ENCODE measurements at regions not wholly inside any gene's neighbourhood (a gene's known extent, or its start where the extent isn't known, plus 50 kb on each side); places are given as distances from the start of the nearest gene placed in this dataset.

GRCh38 chr16:72470541-72470940 is 298.6 kb upstream of the PMFBP1 start:
- 91% methylated on average over 4 of the region's 4 CpGs; no CpG with 5 or more reads in 1 of the 2 experiments for WGBS, 2 experiments (ENCODE audit: extremely low coverage in 1 of 2, insufficient coverage in 1 of 2, insufficient read length in 1 of 2, insufficient replicate concordance in 2 of 2, low coverage in 1 of 2, low lambda C conversion rate in 2 of 2, missing lambda C conversion rate in 1 of 2)
- Histone ChIP-seq H3K27me3 (replicated peaks in 1 of 4; ENCODE audit: control insufficient read depth in 3 of 4, extremely low read depth in 1 of 4, insufficient read depth in 3 of 4, low read length in 3 of 4) (no peaks in the 10 kb centered on the region), H3K4me1 (replicated peaks in 1 of 4; ENCODE audit: control insufficient read depth in 3 of 4, insufficient read depth in 4 of 4, low read length in 3 of 4) (no peaks in the 10 kb centered on the region), H2BK15ac (ENCODE audit: low read length) (no peak overlapping the region), H2BK20ac (ENCODE audit: low read length) (no peak overlapping the region), H3K56ac (replicated peaks; ENCODE audit: insufficient read length, low read depth, low read length) (no peak overlapping the region), H4K5ac (ENCODE audit: insufficient read length, low read depth, low read length) (no peak overlapping the region), H3K4me3 (ENCODE audit: extremely low read depth in 1 of 4, insufficient read depth in 2 of 4, low read depth in 3 of 4, low read length in 4 of 4) (no peak overlapping the region), H3K79me1 (ENCODE audit: low read depth, low read length) (no peaks in the 10 kb centered on the region), H2BK12ac (ENCODE audit: low read depth, low read length) (no peak overlapping the region), H2BK5ac (ENCODE audit: low read depth, low read length) (no peak overlapping the region), H3K4ac (replicated peaks; ENCODE audit: insufficient read length, low read depth, low read length) (no peak overlapping the region), H4K20me1 (replicated peaks in 1 of 2; ENCODE audit: control insufficient read depth in 1 of 2, insufficient read depth in 2 of 2, low read length in 2 of 2) (no peaks in the 10 kb centered on the region), H2AK5ac (ENCODE audit: low read depth, low read length) (no peak overlapping the region), H3K9ac (replicated peaks in 1 of 4; ENCODE audit: extremely low read depth in 1 of 4, low read depth in 3 of 4, low read length in 3 of 4) (peak overlapping the region in 1 of 4 experiments; percentile 49; a peak in 1 of 7 replicates), H3K79me2 (ENCODE audit: control insufficient read depth in 1 of 2, insufficient read depth in 2 of 2, low read length in 2 of 2) (no peaks in the 10 kb centered on the region), H4K8ac (ENCODE audit: extremely low read depth, insufficient read depth, low read length) (no peak overlapping the region), H2BK120ac (replicated peaks; ENCODE audit: low read depth, low read length) (no peak overlapping the region), H3K23ac (ENCODE audit: insufficient read length) (no peak overlapping the region), H3K18ac (ENCODE audit: extremely low read depth, low read length) (no peak overlapping the region), H3K36me3 (ENCODE audit: control insufficient read depth in 2 of 4, insufficient read depth in 4 of 4, low read length in 3 of 4) (no peaks in the 10 kb centered on the region), H4K91ac (replicated peaks; ENCODE audit: insufficient read length, low read length) (no peak overlapping the region), H3K9me3 (ENCODE audit: insufficient read depth in 2 of 2, low read depth in 1 of 2, low read length in 1 of 2) (no peaks in the 10 kb centered on the region), H3K4me2 (ENCODE audit: insufficient read depth in 1 of 2, low read depth in 2 of 2, low read length in 2 of 2) (no peak overlapping the region), H2AFZ (ENCODE audit: low read length) (no peak overlapping the region), H3K14ac (ENCODE audit: insufficient read length) (no peak overlapping the region), H3K27ac (ENCODE audit: low read depth, low read length) (no peak overlapping the region), H3K23me2 (ENCODE audit: low read depth, low read length) (no peaks in the 10 kb centered on the region; the same call in 1 of the 2 replicates)
- CTCF ChIA-PET (ENCODE audit: partially characterized antibody), result interaction anchor here (1.4 to 1.5 kb wide), 2 partner anchors 70 to 228 kb away, joined by 4 to 5 read pairs; no protein-coding TSS in a partner anchor
- DNase-seq (ENCODE audit: low read depth in 1 of 2, low spot score in 2 of 2), result no peak
- POLR2A ChIA-PET (ENCODE audit: partially characterized antibody), result no interaction called here
- no peak for FAIRE-seq
- no peak for TF ChIP-seq TAF7 (optimal IDR thresholded peaks at IDR 0.05; ENCODE audit: borderline replicate concordance, low read depth, low read length)
- no peak for TF ChIP-seq USF2 (IDR thresholded peaks at IDR 0.05; ENCODE audit: low read length)
- no peak for TF ChIP-seq TEAD4 (IDR thresholded peaks at IDR 0.05; ENCODE audit: low read depth, low read length)
- TF ChIP-seq ASH2L (IDR thresholded peaks at IDR 0.05; ENCODE audit: low read length), result no peak
- no peak for TF ChIP-seq SIN3A (conservative IDR thresholded peaks at IDR 0.05 in 1 of 2, IDR thresholded peaks at IDR 0.05 in 1 of 2; ENCODE audit: low read depth in 1 of 2, low read length in 2 of 2)
- no peak for TF ChIP-seq NANOG (IDR thresholded peaks at IDR 0.05; ENCODE audit: insufficient read depth, low read depth, low read length, poor library complexity, severe bottlenecking)
- no peak for TF ChIP-seq SRF (IDR thresholded peaks at IDR 0.05; ENCODE audit: low read depth, low read length)
- no peak for TF ChIP-seq KDM5A (IDR thresholded peaks at IDR 0.05; ENCODE audit: low read length)
- no peak for TF ChIP-seq JUN (IDR thresholded peaks at IDR 0.05; ENCODE audit: low read depth, low read length)
- no peak for TF ChIP-seq SAP30 (IDR thresholded peaks at IDR 0.05; ENCODE audit: insufficient read depth, insufficient replicate concordance, low read length)
- no peak for TF ChIP-seq SUZ12 (IDR thresholded peaks at IDR 0.05; ENCODE audit: low read length)
- no peak for TF ChIP-seq CHD1 (IDR thresholded peaks at IDR 0.05; ENCODE audit: low read depth, low read length)
- no peak for TF ChIP-seq ZNF274 (IDR thresholded peaks at IDR 0.05; ENCODE audit: borderline replicate concordance, extremely low read depth, low read length)
- no peak for TF ChIP-seq TBP (IDR thresholded peaks at IDR 0.05; ENCODE audit: low read depth, low read length)
